Thyroid gland (tissue), 4 donors: ENCODE measurements at regions not wholly inside any gene's neighbourhood (a gene's known extent, or its start where the extent isn't known, plus 50 kb on each side); places are given as distances from the start of the nearest gene placed in this dataset.

Source experiments
- CTCF ChIP-seq, 6 experiments: fragments of 200-600 bp in 3 of 6; fragments of 450-650 bp in 3 of 6; sonication (generic) in 3 of 6; IDR thresholded peaks; one replicate each; pipeline ENCODE4 v1.5.1; 2016 to 2019; ENCODE audit warnings: antibody characterized with exemption in 6 of 6, mild to moderate bottlenecking in 2 of 6, inconsistent platforms in 1 of 6, moderate library complexity in 1 of 6
- POLR2A ChIP-seq, 2 donors: fragments of 450-650 bp; IDR thresholded peaks; one replicate each; pipeline ENCODE4 v1.6.1; 2017; ENCODE audit warnings: antibody characterized with exemption in 2 of 2, mild to moderate bottlenecking in 2 of 2, moderate library complexity in 1 of 2

- no peak for TF ChIP-seq POLR2A (IDR thresholded peaks at IDR 0.05)
- no peak for TF ChIP-seq CTCF (IDR thresholded peaks at IDR 0.05)
These were observed 456.8 kb upstream of the AMOT start for GRCh38 chrX:113297437-113297836.
